ENCODE measurements at regions not wholly inside any gene's neighbourhood (a gene's known extent, or its start where the extent isn't known, plus 50 kb on each side); places are given as distances from the start of the nearest gene placed in this dataset.

GRCh38 chr3:107283948-107284347 lies 93.3 kb upstream of the CCDC54 start:
- TF ChIP-seq CTCF (IDR thresholded peaks at IDR 0.05 in 4 of 5, conservative IDR thresholded peaks at IDR 0.05 in 1 of 5) = no peak
- no peak for TF ChIP-seq POLR2A (IDR thresholded peaks at IDR 0.05)
